GM10266 (cell line): ENCODE measurements at regions not wholly inside any gene's neighbourhood (a gene's known extent, or its start where the extent isn't known, plus 50 kb on each side); places are given as distances from the start of the nearest gene placed in this dataset.

Source experiments
- DNase-seq: peaks from one replicate; pipeline ENCODE4 v3.0.0; 2012; ENCODE audit errors: extremely low spot score
- CTCF ChIP-seq: IDR thresholded peaks from 2 replicates; pipeline ENCODE4 v1.5.1; 2012; ENCODE audit warnings: mild to moderate bottlenecking, low read depth; ENCODE audit not compliant: control insufficient read depth, insufficient read depth; ENCODE audit errors: missing control alignments

- no peak for TF ChIP-seq CTCF
- DNase-seq, result no peak
These were observed 516.9 kb upstream of the ZNF608 start for GRCh38 chr5:125263356-125263755.

GRCh38 chr5:125266106-125266505 lies 519.7 kb upstream of the ZNF608 start:
- DNase-seq, result no peak
- no peak for TF ChIP-seq CTCF

GRCh38 chr5:125267636-125268248 lies 521.3 kb upstream of the ZNF608 start:
- DNase-seq, result no peak
- TF ChIP-seq CTCF, result no peak

- TF ChIP-seq CTCF, result no peak
- no peak for DNase-seq
These were observed 523.5 kb upstream of the ZNF608 start for GRCh38 chr5:125269926-125270325.

- DNase-seq, result no peak
- TF ChIP-seq CTCF, result no peak
These were observed 525.9 kb upstream of the ZNF608 start for GRCh38 chr5:125272357-125272756.

- no peak for TF ChIP-seq CTCF
- DNase-seq, result no peak
These were observed 527.8 kb upstream of the ZNF608 start for GRCh38 chr5:125274211-125274610.

- DNase-seq, result no peak
- no peak for TF ChIP-seq CTCF
These were observed 528.7 kb upstream of the ZNF608 start for GRCh38 chr5:125274938-125275724.
